NCI-H1694 treated with DMSO at 0.1 percent for 48 hours (cell line): ENCODE measurements at regions not wholly inside any gene's neighbourhood (a gene's known extent, or its start where the extent isn't known, plus 50 kb on each side); places are given as distances from the start of the nearest gene placed in this dataset.

Experiments
- DNase-seq: peaks from one replicate; lab custom pipeline; 2025; lab: John Stamatoyannopoulos, UW

DNA sequence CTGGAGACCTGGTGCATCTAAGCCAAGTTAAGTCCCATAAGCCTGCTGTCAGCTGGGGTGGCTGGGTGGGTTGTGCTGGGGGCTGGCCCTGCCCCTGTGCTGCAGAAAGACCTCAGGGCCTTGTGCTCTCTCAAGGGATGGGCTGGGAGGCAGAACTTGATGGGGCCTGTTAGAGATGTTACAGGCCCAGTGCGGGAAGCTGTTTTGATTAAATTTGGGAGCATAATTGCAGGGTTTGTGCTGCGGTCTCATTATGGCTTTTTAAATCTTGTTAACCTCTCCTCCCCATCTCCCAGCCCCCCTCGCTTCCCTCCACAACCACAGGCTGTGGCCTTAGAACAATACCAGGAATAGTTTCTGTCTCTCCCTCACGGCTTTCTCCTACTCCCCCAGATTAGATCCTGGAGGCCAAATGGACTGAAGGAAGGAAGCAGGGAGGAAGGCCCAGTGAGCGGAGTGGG is 87.6 kb upstream of the TLE3 start:
- DNase-seq, result no peak

DNA sequence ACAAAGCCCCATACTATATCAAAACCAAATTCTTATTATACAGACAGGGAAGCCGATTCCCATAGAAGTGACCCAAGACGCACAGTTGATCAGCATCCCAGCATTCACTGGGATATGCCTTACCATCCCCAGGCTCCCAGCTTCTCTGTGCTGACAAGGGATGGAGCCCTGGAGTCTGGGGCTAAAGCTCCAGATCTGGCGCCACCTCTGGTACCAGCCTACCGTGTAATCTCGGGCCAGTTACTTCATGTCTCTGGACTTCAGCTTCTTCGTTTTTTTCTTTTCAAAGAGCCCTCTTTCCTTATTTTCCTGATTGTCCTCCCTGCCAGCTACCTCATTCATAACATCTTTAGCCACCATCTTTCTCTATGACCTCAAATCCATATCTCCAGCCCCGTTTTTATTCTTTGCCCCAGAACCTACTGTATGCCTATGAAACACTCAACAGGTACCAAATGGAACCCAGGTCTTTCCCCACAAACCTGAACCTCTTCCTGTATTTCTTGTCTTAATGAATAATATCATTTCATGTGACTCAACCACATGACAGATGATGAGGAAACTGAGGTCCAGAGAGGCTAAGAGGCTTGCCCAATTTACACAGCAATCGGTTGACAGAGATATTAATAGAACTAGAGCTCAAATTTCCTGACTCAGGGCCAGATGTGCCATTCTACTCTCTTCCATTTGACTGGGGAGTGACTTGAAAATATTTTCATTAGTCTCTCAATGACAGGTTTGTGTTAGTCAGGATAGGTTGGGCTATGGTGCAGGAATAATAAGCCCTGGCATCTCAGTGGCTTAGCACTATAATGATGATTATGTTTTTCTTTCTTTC is 85.4 kb upstream of the TLE3 start:
- no peak for DNase-seq

DNA sequence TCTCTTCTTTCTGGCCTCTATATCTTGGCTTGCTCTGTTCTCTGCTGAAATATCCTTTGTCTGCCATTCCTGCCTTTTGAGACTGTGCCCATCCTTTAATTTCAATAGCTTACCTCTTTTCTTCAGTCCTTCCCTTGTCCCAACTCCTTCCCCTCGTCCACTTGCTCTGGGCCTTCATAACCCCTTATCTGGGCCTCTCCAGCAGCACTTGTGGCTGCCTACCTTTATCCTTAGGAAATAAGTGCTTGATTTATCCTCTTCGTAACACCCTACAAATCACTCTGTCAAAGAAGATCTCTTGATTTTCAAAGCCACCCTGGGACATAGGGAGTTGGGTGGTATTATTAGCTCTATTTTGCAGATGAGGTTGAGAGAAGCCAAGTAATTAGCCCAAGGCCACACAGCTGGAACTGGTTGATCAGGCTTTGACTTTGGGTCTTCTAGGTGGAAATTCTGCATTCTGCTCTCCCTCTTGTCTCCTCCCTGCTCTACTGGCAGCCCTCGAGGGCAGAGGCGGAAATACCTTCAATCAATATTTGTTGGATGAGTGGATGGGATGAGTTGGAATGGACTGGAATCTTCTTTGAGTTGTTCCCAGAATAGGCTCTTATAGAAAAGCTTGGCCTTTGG is 84.0 kb upstream of the TLE3 start:
- no peak for DNase-seq

DNA sequence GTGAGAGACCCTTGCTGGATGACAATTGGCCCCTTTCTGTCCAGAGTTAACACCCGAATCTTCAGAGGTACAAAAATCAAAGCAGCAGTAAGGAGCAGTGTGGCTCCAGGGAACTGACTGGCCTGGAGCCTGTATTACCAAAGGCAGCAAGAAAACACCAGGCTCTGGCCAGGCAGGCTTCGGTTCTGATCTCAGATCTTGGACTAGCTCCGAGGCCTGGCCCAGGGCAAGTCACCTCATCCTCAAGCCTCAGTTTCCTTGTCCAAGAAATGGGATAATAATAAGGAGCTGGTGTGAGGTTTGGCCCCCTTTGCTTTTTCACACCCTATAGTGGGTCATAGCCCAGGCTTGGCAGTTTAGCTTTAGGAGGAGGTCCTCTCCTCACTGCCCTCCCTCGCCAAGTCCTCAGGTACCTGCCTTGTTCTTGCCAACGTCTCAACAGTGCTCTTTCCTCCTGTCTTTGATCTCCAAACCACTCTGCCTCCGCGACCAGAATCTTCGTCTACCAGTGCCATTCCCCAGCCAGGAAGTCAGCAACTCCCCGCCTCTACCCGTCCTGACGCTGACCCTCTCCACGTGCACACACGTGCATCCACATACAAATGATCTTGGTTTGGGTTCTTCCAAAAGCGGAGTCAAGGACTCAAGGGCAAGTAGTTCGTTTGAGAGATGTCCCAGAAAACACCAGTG is 82.6 kb upstream of the TLE3 start:
- DNase-seq, result no peak

DNA sequence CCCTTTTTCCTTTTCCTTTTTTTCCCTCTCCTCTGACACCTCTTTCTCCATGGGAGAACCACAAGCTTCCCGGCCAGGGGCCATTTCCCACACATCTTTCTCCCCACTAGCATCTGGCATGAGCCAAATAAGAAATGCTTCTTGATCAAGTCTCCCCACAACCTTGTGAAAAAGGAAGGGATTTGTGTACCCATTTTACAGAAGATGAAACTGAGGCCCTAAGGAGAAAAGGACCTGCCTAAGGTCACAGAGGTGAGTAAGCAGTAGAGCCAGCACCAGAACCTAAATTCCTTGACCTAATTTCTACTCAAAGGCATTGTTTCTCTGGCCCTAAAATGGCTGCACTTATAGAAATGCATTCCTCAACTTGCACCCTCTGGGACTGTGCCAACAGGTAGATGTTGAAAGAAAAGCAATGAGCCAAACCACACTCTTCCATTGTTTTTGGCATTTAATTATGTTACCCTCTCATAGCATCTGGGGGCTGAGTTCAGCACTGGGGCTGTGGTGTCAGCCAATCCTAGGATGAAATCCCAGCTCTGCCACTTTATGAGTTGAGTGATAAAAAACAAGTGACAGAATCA is 81.7 kb upstream of the TLE3 start:
- DNase-seq, result no peak

DNA sequence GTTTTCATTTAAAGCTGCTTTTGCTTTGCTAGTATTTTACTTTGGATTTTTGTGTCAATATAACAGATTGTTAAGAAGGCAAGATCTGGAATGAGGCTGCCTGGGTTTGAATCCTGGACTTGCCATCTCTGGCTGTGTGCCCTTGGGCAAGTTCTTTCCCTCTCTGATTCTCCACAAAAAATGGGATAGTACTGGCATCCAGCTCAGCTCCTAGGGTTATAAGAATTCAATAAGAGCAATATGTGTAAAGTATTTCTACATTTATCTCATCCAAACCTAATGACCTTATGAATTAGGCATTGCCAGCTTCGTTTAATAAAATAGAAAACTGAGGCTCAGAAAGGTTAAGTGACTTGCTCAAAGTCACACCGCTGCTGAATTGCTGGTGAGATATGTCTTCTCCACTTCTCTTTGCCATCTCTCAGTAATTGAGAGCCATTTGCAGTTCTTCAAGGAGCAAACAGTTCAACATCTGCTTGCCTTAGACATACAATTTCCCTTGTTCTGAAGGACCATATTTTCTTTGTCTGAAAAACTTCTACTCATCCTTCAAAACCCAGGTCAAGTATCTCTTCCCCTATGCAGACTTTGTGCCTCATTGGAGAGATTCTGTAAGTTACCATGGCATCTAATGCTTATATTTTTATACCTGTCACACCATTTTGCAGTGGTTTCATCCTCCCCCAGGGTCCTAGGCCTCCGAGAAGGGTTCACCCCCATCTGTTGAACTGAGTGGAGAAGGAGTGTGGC is 80.8 kb upstream of the TLE3 start:
- DNase-seq, result no peak

DNA sequence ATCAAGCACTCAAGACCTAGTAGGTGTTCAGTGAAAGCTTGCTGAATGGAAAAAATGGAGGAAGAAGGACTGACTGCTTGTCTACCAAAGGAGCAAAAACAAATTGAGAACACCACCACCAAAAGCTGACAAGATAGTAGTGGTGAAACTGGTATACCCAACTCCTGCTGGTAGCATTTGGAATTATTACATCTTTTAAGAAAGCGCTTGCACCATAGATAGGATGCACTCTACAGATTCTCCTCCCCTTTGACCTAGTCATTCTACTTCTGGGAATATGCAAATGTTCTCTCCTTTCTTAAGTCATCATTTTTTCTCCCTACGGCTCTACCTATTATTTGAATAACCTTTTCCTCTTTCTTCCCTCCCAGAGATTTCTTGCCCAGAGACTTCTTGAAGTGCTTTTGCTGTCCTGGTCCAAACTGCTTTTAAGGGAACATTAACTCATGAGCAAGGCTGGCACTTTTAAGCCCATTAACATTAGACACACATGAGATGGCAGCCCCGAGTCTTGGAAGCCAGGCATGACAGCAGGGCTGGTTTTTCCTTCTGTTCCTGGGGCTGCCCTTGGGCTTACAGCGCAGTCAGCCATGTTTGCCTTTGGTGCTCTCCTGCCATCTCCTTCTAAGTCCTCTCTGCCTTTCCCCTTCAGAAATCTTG is 75.0 kb upstream of the TLE3 start:
- no peak for DNase-seq

DNA sequence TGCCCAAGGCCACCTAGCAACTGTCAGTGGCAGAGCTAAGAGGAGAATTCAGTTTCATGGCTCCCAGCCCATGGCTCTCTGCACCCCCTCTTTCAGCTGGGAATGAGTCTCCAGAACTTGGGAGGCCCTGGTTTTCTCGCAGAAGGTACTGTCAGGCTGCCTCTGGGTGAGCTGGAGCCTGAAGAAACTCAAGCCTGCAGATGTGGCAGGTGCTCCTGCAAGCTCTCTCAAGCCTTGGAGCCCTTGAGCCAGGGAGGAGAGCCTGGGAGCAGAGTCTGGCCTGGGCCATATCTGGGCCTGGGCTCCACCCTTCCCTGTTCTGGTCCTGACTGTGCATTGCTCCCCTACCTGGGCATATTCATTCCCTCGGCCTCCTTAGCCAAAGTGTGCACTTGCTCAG is 74.4 kb upstream of the TLE3 start:
- no peak for DNase-seq

DNA sequence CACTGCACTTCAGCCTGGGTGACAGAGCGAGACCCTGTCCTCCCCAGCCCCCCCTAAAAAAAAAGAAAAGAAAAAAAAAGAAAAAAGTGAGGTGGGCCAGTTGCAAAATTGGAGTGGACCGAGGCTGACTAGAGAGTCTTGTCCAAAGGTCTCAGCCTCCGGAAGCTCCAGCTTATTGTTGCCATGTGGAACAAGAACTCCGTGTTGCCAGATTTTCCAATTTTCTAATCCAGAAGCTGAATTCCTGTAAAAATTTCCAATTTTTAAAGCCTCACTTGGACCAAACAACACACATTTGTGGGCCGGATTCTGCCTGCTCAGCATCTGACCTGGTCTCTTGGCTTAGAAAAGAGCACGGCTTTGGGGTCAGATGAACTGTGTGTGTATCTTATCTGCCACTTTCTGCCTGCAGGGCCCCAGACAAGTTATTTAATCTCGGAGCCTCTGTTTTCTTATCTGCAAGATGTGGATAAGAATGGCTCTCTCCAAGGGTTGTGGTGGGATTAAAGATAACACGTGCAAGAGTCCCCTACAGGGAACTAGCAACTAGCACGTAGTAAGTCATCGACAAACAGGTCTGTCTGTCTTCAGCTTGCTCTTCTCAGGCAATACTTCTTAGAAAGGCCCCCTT is 73.7 kb upstream of the TLE3 start:
- no peak for DNase-seq

DNA sequence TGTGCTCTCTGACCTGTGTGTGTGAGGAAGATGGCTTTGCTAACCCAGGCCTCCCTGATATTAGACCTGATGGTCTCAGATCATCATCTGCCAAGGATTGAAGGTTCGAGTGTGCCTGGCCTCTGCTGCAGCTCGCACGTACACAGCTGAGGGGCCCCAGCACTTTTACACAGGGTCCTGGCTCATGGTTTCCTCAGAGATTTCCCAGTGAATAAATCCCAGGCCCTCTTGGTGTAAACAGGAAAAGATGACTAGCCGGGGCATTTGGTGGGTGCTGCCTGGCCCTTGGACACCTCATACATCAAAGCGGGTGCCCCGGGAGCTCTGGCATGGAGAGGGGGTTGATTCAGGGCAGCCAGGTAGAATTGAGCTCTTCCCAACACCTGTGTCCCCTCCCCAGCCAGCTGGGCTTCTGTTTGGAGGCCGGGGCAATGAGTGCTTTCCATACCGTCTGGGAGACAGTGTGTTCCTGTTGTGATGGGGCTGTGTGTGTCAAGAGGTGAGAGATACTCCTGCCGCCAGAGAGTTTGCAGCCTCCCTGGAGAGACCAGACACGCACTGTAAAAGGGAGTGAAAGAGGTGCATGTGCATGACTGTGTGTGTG is 72.5 kb upstream of the TLE3 start:
- no peak for DNase-seq

DNA sequence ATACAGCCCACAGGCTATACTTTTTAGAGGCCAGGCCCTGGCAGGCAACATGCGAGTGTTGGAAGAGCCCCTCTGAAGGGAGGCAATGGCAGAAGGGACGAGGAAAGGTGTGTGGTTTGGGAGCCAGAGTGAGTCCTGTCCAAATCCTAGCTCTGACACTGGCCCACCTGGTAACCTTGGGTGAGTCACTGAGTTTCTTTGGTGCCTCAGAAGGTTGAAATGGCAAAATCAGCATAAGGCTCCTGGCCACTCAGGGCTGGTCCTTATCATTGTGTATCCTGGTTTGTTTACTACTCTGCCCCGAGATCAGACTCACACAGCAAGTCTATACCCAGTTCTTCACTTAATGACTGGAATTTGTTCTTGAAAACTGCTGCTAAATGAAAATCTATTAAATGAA is 71.4 kb upstream of the TLE3 start:
- DNase-seq, result no peak

DNA sequence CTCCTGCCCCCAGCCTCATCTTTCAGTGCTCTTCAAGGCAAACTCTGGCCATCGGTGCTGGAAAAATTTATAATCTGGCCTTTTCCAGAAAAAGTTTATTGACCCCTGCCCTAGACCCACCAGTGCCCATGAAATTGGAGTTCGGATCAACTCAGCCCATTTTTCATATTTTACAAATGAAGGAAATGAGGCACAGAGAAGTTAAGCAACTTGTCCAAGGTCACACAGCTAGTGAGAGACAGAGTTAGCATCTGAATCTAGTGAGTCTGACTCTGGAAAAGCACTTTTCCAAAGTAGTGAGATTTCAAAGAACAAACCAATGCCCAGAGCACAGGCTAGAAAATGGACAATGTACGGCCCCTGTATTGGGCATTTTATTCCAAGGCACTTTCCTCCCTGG is 69.4 kb upstream of the TLE3 start:
- no peak for DNase-seq

DNA sequence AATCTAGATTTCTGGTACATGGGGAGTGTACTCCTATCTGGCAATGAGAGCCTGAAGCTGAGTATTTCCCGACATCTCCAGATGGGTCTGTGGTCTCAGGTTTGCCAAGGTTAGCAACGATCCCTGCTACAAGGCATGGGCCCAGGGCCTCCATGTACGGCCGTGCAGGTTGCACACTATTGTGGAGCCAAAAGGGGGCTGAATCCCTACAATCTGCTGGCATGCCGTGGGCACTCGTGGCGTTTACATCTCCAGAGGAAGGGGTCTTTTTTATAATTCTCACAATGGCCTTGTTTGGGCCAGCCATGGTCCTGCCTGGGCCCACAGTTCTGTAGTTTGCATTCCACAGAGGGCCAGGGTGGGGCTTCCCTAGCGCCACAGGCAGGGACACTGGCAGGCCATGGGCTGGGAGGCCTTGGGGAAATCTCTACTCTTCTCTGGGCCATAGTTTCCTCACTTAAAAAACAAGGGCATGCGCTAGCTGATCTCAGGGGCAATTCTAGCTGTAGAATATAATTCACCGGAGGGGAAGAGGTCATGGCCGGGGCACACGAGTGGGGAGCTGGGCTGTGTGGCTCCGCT is 68.9 kb upstream of the TLE3 start:
- DNase-seq, result no peak

DNA sequence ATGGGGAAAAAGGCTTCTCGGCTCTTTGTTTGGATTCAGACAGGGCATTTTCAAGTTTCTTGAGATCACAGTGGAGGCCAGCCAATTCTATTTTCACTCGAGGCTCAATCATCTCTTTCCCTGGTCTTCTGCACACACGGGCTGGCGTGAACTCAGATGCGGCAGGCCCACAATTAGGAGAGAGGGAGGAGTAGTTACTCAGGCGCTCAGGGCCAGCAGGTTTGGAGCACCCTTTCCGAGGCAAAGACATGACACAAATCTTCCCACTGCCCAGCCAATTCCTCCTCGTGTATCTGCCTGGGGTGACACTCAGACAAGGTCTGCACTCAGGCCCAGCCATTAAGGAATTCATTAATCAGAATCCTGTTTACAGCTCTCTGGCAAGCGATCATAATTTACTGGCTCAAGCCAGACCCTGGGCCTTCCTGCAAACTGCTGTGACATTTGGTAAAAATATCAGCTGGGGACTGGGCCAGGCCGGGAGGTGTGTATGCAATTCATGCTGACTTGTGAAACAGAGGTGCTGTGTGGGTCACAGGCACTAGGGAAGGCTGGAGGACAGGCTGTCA is 68.1 kb upstream of the TLE3 start:
- no peak for DNase-seq

DNA sequence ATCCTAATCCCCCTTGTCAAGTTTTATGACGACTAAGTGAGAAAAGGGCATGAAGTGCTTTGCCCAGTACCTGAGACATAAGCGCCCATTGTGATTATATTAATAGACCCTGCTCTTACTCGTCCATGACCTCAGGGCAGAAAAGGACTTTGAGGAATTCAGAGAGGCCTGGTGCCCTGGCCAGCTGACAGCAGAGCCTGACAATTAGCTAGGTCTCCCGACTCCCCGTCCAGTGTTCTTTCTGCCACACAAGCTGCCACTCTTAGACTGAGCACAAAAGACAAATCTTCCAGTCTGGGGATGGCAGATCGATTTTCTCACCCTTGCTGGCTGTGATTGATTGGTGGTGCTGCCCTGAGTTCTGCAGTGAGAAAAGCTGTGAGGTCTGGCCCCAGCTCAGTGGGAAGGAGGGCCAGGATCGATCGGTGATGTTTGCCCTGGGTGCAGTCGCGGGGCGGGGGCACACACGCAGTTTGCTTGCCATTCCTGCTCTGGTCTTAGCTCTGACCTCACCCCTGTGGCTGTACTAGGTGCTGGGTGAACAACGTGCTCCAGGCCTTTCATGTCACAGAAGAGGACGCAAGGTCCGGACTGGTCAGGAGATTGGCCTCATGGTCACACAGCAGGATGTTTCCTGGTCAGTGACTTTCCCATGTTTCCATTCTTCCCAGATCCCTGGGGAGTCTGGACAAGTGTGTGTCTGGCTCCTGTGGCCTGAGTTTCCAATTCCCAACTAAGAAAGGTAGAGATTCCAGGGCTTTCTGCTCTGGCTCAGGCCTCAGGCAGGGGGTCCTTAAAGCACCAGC is 67.4 kb upstream of the TLE3 start:
- DNase-seq, result no peak

DNA sequence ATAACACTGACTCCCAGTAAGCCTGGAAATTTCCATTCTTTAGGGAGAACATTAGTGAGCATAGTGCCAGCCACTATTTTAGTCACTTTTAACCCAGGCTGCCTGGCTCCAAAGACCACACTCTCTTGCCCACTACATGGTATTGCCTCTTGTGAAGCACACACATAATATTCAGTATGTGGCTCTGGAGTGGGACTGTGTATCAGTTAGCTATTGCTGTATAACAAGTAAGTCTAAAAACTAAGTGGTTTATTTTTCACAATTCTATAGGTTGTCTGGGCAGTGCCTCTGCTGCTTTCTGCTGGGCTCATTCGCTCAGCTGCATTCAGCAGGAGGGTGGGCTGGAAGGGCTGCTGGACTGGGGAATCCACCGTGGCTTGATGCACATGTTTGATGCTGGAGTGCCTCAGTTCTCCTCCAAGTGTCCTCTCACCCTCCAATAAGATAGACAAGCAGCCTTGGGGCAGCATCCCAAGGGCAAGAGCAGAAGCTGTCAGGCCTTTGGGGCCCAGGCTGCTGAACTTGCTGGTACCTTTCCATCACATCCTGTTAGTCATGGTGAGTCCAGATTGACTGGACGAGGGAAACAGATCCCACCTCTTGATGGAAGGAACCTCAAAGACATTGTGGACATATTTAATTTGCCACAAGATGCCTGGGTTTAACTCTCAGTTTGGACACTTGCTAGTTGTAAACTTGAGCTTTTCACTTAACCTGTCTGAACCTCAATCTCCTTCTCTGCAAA is 66.6 kb upstream of the TLE3 start:
- DNase-seq, result no peak

DNA sequence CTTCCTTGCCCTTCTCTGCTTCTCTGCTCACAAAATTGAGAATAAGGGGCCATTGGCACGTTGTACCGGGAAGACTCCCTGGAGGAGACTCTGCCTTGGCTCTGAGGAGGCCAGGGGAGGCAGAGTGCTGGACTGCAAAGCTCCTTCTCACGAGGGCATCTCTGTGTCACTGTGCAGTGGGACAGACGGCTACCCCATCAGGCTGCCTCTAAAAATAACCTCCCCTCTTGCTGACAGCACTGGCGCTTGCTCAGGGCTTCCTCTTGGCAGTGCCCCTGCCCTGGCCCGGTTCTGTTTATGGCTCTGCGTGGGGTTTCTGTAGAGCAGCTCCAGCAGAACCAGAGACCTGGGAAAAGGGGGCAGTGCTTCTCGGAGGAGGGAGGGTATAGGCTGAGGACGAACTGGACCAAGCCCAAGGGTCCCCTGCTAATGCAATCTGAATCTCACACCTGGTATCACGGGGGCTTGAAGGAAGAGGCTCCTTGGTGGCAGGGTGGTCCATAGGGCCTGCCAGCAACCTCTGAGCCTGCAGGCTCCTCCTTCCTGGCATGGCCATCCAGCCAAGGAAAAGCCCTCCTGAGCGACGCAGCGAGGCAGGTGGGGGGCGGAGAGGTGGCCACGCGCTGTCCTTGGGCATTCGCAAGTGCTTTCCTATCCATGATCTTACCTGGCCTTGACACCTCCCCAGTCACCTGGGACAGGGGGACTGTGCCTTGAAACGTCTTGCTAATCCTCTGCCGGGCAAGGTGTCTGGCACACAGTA is 63.3 kb upstream of the TLE3 start:
- no peak for DNase-seq

DNA sequence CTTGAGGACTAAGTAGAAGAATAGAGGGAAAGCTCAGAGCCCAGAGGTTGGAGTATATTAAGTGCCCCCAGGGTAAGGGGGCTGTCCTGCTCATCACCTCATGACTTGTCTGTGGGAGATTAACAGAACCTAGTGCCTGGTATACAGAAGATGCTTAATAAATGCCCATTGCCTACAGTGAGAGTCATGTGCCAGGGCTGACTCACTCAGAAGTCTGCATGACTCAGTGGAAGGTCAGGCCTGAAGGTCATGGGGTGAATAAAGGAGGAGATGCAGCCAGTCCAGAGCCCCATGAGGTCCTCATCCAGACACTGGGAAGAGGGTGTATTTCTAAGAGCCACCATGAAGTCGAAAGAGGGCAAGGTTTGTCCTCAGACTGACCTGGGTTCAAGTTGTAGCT is 62.5 kb upstream of the TLE3 start:
- no peak for DNase-seq
